ENCODE measurements at regions not wholly inside any gene's neighbourhood (a gene's known extent, or its start where the extent isn't known, plus 50 kb on each side); places are given as distances from the start of the nearest gene placed in this dataset.
"Not testable (repeated sequence)": the region's sequence is repeated elsewhere in the genome, so short reads cannot be mapped to it uniquely, and the experiment has no call there.

- intact Hi-C loops (cut with micrococcal nuclease), result no loop called here
Observed at GRCh38 chr3:139131951-139132350, 87.3 kb upstream of the PRR23C start.

- intact Hi-C loops (cut with micrococcal nuclease), result no loop called here
Observed at GRCh38 chr3:139132976-139133375, 88.3 kb upstream of the PRR23C start.

GRCh38 chr3:139134678-139135372, 90.1 kb upstream of the PRR23C start:
- intact Hi-C loops (cut with micrococcal nuclease), result no loop called here

GRCh38 chr3:139135657-139136056, 91.0 kb upstream of the PRR23C start:
- intact Hi-C loops (cut with micrococcal nuclease), result no loop called here

- intact Hi-C loops (cut with micrococcal nuclease), result no loop called here
Observed at GRCh38 chr3:139136469-139137202, 91.9 kb upstream of the PRR23C start.

GRCh38 chr3:139140553-139140952, 95.9 kb upstream of the PRR23C start:
- intact Hi-C loops (cut with micrococcal nuclease), result no loop called here

GRCh38 chr3:139145980-139146379, 101.3 kb upstream of the PRR23C start:
- intact Hi-C loops (cut with micrococcal nuclease), result not testable (repeated sequence)

GRCh38 chr3:139151530-139151929, 106.8 kb upstream of the PRR23C start:
- intact Hi-C loops (cut with micrococcal nuclease), result no loop called here

GRCh38 chr3:139153434-139153833, 108.7 kb upstream of the PRR23C start:
- intact Hi-C loops (cut with micrococcal nuclease), result not testable (repeated sequence)

GRCh38 chr3:139157161-139157932, 112.7 kb upstream of the PRR23C start:
- intact Hi-C loops (cut with micrococcal nuclease), result no loop called here

- intact Hi-C loops (cut with micrococcal nuclease), result no loop called here
Observed at GRCh38 chr3:139159356-139159755, 114.7 kb upstream of the PRR23C start.

GRCh38 chr3:139173372-139174108, 128.8 kb upstream of the PRR23C start:
- intact Hi-C loops (cut with micrococcal nuclease), result no loop called here

GRCh38 chr3:139180489-139180888, 135.8 kb upstream of the PRR23C start:
- intact Hi-C loops (cut with micrococcal nuclease), result no loop called here

- intact Hi-C loops (cut with micrococcal nuclease), result no loop called here
Observed at GRCh38 chr3:139182143-139182542, 137.5 kb upstream of the PRR23C start.

GRCh38 chr3:139182598-139182997, 137.9 kb upstream of the PRR23C start:
- intact Hi-C loops (cut with micrococcal nuclease), result no loop called here

- intact Hi-C loops (cut with micrococcal nuclease), result no loop called here
Observed at GRCh38 chr3:139185527-139185926, 140.8 kb upstream of the PRR23C start.

- intact Hi-C loops (cut with micrococcal nuclease), result no loop called here
Observed at GRCh38 chr3:139187154-139187553, 142.5 kb upstream of the PRR23C start.

GRCh38 chr3:139187648-139188047, 143.0 kb upstream of the PRR23C start:
- intact Hi-C loops (cut with micrococcal nuclease), result no loop called here

- intact Hi-C loops (cut with micrococcal nuclease), result no loop called here
Observed at GRCh38 chr3:139189943-139190342, 145.3 kb upstream of the PRR23C start.

GRCh38 chr3:139194421-139194820, 149.4 kb upstream of the MRPS22 start:
- intact Hi-C loops (cut with micrococcal nuclease), result not testable (repeated sequence)

- intact Hi-C loops (cut with micrococcal nuclease), result not testable (repeated sequence)
Observed at GRCh38 chr3:139196146-139196545, 147.7 kb upstream of the MRPS22 start.
